ENCODE measurements at regions not wholly inside any gene's neighbourhood (a gene's known extent, or its start where the extent isn't known, plus 50 kb on each side); places are given as distances from the start of the nearest gene placed in this dataset.

GRCh38 chr4:56086561-56086960, 137.8 kb downstream of the CEP135 start:
- no peak for DNase-seq (ENCODE audit: low read depth)
- no peak for TF ChIP-seq CTCF (conservative IDR thresholded peaks at IDR 0.05; ENCODE audit: low read length)

GRCh38 chr4:56086073-56086541, 137.4 kb downstream of the CEP135 start:
- no peak for DNase-seq (ENCODE audit: low read depth)
- no peak for TF ChIP-seq CTCF (conservative IDR thresholded peaks at IDR 0.05; ENCODE audit: low read length)
- no peak overlapping the region for H3K4me3 ChIP-seq (ENCODE audit: low read length)

More at GRCh38 chr4:56086561-56086960, 137.8 kb downstream of the CEP135 start:
- H3K4me3 ChIP-seq (ENCODE audit: low read length): no peak overlapping the region

- no peak for DNase-seq (ENCODE audit: low read depth)
- H3K4me3 ChIP-seq (ENCODE audit: low read length): no peak overlapping the region
Measured at GRCh38 chr4:56085275-56085674, 136.5 kb downstream of the CEP135 start.

GRCh38 chr4:56084851-56085250, 136.1 kb downstream of the CEP135 start:
- TF ChIP-seq CTCF (conservative IDR thresholded peaks at IDR 0.05; ENCODE audit: low read length): no peak
- H3K4me3 ChIP-seq (ENCODE audit: low read length): no peak overlapping the region
- no peak for DNase-seq (ENCODE audit: low read depth)

More at GRCh38 chr4:56085275-56085674, 136.5 kb downstream of the CEP135 start:
- TF ChIP-seq CTCF (conservative IDR thresholded peaks at IDR 0.05; ENCODE audit: low read length): no peak

Measured in AG10803 (cell line).